ENCODE measurements at regions not wholly inside any gene's neighbourhood (a gene's known extent, or its start where the extent isn't known, plus 50 kb on each side); places are given as distances from the start of the nearest gene placed in this dataset.
"Not testable (repeated sequence)": the region's sequence is repeated elsewhere in the genome, so short reads cannot be mapped to it uniquely, and the experiment has no call there.

DNA sequence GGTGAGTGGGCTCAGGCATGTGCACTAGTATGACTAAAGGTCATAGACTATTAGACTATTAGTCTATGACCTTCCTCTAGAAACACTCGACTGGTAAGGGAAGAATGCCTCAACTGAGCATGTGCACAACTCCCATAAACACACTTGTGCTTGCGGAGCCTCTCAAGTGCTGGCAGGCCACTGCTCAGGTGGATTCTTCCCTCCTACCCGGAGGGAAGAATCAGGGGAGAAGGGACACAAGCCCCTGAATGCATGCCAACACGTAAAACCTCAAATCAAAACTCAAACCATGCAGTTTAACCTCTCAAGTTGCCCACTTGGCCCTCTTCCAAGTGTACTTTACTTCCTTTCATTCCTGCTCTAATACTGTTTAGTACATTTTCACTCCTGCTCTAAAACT lies 287.6 kb upstream of the SGCG start:
- TF ChIP-seq, protein P1, sequence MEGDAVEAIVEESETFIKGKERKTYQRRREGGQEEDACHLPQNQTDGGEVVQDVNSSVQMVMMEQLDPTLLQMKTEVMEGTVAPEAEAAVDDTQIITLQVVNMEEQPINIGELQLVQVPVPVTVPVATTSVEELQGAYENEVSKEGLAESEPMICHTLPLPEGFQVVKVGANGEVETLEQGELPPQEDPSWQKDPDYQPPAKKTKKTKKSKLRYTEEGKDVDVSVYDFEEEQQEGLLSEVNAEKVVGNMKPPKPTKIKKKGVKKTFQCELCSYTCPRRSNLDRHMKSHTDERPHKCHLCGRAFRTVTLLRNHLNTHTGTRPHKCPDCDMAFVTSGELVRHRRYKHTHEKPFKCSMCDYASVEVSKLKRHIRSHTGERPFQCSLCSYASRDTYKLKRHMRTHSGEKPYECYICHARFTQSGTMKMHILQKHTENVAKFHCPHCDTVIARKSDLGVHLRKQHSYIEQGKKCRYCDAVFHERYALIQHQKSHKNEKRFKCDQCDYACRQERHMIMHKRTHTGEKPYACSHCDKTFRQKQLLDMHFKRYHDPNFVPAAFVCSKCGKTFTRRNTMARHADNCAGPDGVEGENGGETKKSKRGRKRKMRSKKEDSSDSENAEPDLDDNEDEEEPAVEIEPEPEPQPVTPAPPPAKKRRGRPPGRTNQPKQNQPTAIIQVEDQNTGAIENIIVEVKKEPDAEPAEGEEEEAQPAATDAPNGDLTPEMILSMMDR (IDR thresholded peaks at IDR 0.05; ENCODE audit: low read depth, low read length) = no peak
- no peak overlapping the region for H3K4me3 ChIP-seq (replicated peaks in 1 of 2; ENCODE audit: low read depth in 2 of 2, low read length in 2 of 2)
- DNase-seq (ENCODE audit: low read depth in 2 of 2) = no peak

DNA sequence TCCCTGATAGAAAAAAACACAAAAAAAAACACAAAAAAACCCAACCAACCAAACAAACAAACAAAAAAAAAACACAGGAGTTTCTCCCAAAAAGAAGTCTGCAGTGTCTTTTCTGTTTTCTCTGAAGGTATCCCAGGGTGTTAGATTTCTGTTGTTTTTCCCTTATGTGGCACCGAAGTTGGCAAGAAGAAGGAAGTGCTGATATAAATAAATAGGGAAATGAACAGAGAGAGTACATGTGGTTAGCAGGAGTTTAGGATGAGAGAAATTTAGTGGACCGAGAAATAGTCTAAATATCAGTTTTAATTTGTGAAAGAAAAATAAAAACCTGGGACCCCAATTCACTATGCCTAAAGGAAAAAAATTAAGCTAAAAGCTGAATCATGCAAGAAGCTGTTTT lies 287.0 kb upstream of the SGCG start:
- H3K4me3 ChIP-seq (replicated peaks in 1 of 2; ENCODE audit: low read depth in 2 of 2, low read length in 2 of 2) = no peak overlapping the region
- DNase-seq (ENCODE audit: low read depth in 2 of 2) = no peak
- TF ChIP-seq, protein P1 (IDR thresholded peaks at IDR 0.05; ENCODE audit: low read depth, low read length) = no peak

DNA sequence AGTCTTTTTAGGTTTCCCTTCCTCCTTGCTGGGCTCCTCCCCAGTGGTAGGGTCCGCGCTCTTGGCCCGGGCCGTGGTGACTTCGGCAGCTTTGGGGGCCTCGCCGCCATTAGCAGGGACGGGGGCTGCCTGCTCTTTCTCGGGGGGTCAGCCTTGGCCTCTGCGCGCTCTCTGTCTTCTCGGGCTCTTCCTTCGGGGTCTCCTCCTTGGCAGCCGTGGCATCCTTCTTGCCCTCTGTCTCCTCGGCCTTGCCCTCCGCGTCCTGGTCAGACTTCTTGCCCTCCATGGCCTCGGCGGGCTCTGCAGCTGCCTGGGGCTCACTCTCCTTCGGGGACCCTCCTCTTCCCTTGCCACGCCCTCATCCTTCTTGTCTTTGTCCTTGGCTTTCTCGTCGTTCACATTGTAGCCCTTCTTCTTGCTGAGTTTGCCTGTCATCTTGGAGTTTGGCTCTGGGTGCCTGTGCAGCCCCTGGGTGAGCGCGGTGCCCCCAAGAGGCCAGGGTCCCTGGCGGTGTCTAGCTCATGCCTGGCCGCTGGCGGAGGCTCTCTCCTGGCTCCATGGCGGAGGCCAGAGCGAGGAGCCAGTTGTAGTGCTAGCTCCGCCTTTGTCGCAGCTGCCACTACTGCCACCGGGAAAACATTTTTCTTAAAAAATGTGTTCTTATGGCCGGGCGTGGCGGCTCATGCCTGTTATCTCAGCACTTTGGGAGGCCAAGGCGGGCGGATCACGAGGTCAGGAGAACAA lies 283.0 kb upstream of the SGCG start:
- no peak overlapping the region for H3K4me3 ChIP-seq (replicated peaks in 1 of 2; ENCODE audit: low read depth in 2 of 2, low read length in 2 of 2)
- TF ChIP-seq, protein P1 (IDR thresholded peaks at IDR 0.05; ENCODE audit: low read depth, low read length) = no peak
- no peak for DNase-seq (ENCODE audit: low read depth in 2 of 2)

DNA sequence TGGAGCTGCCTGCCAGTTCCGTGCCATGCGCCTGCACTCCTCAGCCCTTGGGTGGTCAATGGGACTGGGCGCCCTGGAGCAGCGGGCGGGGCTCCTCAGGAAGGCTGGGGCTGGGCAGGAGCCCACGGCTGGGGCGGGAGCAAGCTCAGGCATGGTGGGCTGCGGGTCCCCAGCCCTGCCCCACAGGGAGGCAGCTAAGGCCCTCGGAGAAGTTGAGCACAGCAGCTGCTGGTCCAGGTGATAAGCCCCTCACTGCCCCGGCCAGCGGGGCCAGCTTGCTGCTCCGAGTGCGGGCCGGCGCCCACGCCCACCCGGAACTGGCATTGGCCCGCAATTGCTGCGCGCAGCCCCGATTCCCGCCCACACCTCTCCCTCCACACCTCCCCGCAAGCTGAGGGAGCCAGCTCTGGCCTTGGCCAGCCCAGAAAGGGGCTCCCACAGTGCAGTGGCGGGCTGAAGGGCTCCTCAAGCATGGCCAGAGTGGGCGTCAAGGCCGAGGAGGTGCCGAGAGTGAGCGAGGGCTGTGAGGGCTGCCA lies 280.3 kb upstream of the SGCG start:
- H3K4me3 ChIP-seq (replicated peaks in 1 of 2; ENCODE audit: low read depth in 2 of 2, low read length in 2 of 2); DNase-seq (ENCODE audit: low read depth in 2 of 2): not testable (repeated sequence)

DNA sequence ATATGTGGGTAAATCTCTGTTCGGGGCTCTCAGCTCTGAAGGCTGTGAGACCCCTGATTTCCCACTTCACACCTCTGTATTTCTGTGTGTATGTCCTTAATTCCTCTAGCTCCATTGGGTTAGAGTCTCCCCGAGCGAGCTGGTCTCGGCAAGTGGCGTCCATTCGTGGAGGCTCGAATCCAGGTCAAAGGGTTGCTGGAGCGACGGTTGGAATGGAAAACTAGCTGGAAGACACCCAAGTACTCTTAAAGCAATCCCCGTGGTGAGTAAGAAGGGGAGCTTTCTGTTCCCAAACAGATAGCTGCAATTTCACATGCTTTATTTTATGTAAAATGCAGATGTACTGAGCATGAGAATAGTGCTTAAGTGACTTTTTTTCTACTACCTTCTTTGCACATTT lies 277.5 kb upstream of the SGCG start:
- DNase-seq (ENCODE audit: low read depth in 2 of 2) = no peak
- no peak overlapping the region for H3K4me3 ChIP-seq (replicated peaks in 1 of 2; ENCODE audit: low read depth in 2 of 2, low read length in 2 of 2)
- TF ChIP-seq, protein P1 (IDR thresholded peaks at IDR 0.05; ENCODE audit: low read depth, low read length) = no peak

DNA sequence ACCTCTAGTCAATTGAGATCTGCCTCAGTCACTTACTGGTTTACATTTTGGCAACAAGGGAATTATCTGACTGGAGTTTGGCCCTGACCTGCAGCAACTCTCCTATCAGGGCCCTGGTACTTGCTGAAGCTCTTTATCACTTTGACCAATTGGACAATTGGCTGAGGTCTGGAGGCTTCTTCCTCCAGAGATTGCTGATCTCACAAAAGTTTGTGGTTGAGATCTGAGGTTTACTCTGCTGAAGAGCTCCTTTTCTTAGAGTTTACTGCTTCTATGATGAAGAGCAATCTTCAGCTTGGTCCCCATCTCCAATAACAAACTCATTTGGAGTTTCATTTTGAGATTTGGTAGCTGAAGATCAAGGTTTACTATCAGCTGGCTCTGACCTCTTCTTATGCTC lies 276.9 kb upstream of the SGCG start:
- no peak overlapping the region for H3K4me3 ChIP-seq (replicated peaks in 1 of 2; ENCODE audit: low read depth in 2 of 2, low read length in 2 of 2)
- no peak for DNase-seq (ENCODE audit: low read depth in 2 of 2)
- TF ChIP-seq, protein P1 (IDR thresholded peaks at IDR 0.05; ENCODE audit: low read depth, low read length) = no peak

DNA sequence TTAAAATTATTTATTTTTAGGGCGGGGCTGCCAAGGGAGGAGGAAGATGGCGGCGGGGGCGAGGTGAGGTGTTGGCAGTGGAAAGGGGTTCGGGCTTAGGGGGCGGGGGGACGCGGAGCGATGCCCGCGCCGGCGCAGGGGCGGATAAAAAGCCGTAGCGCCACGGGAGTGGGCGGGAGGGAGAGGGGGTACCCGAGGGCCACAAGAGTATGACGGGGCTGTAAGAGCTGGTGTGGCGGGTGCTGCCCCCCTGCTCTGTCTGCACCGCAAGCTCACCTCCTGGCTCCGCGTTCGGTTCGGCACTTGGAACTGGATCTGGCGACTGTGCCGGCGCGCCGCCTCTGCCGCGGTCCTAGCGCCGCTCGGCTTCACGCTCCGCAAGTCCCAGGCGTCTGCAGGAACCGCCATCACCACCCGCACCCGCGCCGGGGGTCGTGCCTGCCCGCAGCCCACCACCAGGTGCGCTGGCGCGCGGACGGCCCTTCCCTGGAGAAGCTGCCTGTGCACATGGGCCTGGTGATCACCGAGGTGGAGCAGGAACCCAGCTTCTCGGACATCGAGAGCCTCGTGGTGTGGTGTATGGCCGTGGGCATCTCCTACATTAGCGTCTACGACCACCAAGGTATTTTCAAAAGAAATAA lies 265.2 kb upstream of the SGCG start:
- TF ChIP-seq, protein P1 (IDR thresholded peaks at IDR 0.05; ENCODE audit: low read depth, low read length) = no peak
- DNase-seq (ENCODE audit: low read depth in 2 of 2) = peak; percentile 35 to 49
- H3K4me3 ChIP-seq (replicated peaks in 1 of 2; ENCODE audit: low read depth in 2 of 2, low read length in 2 of 2) = peak overlapping the region; percentile 64 to 71

DNA sequence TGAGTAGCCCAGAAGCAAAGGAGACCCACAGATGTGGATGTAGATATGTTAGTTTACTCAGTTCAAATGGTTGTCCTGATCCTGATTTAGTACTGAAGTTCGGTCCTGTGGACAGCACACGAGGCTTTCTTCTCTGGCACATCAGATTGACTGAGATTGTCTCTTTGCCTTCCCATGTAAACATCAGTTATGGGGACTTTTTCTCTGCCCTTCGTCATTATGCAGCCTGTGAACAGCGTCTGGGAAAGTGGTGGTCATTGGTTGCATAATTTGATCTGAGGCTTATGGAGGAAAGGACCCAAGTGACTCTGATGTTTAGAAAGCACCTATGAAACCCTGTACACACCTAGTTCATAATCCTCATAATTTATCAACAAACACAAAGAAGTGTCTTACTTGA lies 264.5 kb upstream of the SGCG start:
- not testable (repeated sequence) for DNase-seq (ENCODE audit: low read depth in 2 of 2); H3K4me3 ChIP-seq (replicated peaks in 1 of 2; ENCODE audit: low read depth in 2 of 2, low read length in 2 of 2)
